SJCRH30 (cell line): ENCODE measurements at regions not wholly inside any gene's neighbourhood (a gene's known extent, or its start where the extent isn't known, plus 50 kb on each side); places are given as distances from the start of the nearest gene placed in this dataset.
"Not testable (repeated sequence)": the region's sequence is repeated elsewhere in the genome, so short reads cannot be mapped to it uniquely, and the experiment has no call there.

Experiments
- DNase-seq, 2 experiments: peaks; one replicate each; pipeline ENCODE4 v3.0.0-alpha.2; 2015 to 2020
- H3K27ac ChIP-seq: fragments of 250-450 bp; sonication (Bioruptor Pico); 2 replicates; pipeline ENCODE4 v1.5.1; 2020; ENCODE audit warnings: mild to moderate bottlenecking, moderate library complexity
- H3K27me3 ChIP-seq: fragments of 250-450 bp; sonication (Bioruptor Pico); 2 replicates; pipeline ENCODE4 v1.5.1; 2020; ENCODE audit warnings: mild to moderate bottlenecking, moderate library complexity
- H3K36me3 ChIP-seq: fragments of 250-450 bp; sonication (Bioruptor Pico); 2 replicates; pipeline ENCODE4 v1.5.1; 2020; ENCODE audit warnings: mild to moderate bottlenecking, moderate library complexity
- H3K4me1 ChIP-seq: fragments of 250-450 bp; sonication (Bioruptor Pico); 2 replicates; pipeline ENCODE4 v1.5.1; 2020; ENCODE audit warnings: mild to moderate bottlenecking, moderate library complexity
- H3K4me3 ChIP-seq: fragments of 250-450 bp; sonication (Bioruptor Pico); 2 replicates; pipeline ENCODE4 v1.5.1; 2020; ENCODE audit warnings: mild to moderate bottlenecking, moderate library complexity
- H3K9me3 ChIP-seq: fragments of 250-450 bp; sonication (Bioruptor Pico); replicated peaks from 2 replicates; pipeline ENCODE4 v1.5.1; 2020; ENCODE audit warnings: mild to moderate bottlenecking, moderate library complexity

GRCh38 chr15:36449662-36450145 lies 129.7 kb upstream of the CDIN1 start:
- no peak for DNase-seq
- no peak overlapping the region for H3K27ac ChIP-seq

GRCh38 chr15:36454244-36454643 lies 125.2 kb upstream of the CDIN1 start:
- H3K4me3 ChIP-seq, H3K27me3 ChIP-seq, H3K27ac ChIP-seq, H3K36me3 ChIP-seq, H3K9me3 ChIP-seq, H3K4me1 ChIP-seq, DNase-seq: not testable (repeated sequence)

More at GRCh38 chr15:36449662-36450145, 129.7 kb upstream of the CDIN1 start:
- Histone ChIP-seq H3K4me1 (no peaks in the 10 kb centered on the region), H3K4me3 (no peak overlapping the region), H3K36me3 (no peaks in the 10 kb centered on the region), H3K27me3 (no peaks in the 10 kb centered on the region), H3K9me3 (no peaks in the 10 kb centered on the region; the same call in 1 of the 2 replicates)

DNA sequence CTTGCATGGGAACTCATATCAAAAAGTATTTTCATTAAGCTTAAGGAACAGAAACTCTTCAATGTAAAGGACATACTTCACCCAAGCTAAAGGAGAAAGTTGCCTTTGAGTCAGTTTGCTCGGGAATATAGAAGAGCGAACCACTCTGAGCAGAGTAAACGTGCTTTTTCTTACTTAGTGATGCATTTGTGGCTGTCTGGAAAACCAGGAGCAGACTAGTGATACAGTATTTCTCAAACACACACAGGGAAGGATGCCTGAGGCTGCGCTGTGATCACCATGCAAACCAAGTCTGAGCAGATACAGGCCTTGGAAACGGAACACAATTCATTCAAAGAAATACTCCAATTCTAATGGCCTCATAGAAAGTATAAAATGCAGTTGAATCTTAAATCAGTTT lies 121.0 kb upstream of the CDIN1 start:
- no peak for DNase-seq
- Histone ChIP-seq H3K4me3 (no peak overlapping the region), H3K4me1 (no peaks in the 10 kb centered on the region), H3K9me3 (no peaks in the 10 kb centered on the region; the same call in 1 of the 2 replicates), H3K27me3 (no peaks in the 10 kb centered on the region), H3K27ac (no peak overlapping the region), H3K36me3 (no peaks in the 10 kb centered on the region)

DNA sequence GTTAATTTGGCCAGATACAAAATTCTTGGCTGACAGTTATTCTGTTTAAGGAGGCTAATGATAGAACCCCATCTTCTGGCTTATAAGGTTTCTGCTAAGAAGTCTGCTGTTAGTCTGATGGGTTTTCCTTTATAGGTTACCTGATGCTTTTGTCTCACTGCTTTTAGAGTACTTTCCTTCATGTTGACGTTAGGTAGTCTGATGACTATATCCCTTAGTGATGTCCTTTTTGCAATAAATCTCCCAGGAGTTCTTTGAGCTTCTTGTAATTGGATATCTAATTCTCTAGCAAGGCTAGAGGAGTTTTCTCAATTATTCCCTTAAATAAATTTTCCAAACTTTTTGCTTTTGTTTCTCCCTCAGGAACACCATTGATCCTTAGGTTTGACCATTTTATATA lies 114.1 kb upstream of the CDIN1 start:
- Histone ChIP-seq H3K4me1 (no peaks in the 10 kb centered on the region), H3K4me3 (no peak overlapping the region), H3K36me3 (no peaks in the 10 kb centered on the region), H3K9me3 (no peaks in the 10 kb centered on the region; the same call in 1 of the 2 replicates), H3K27me3 (no peaks in the 10 kb centered on the region), H3K27ac (no peak overlapping the region)
- no peak for DNase-seq

DNA sequence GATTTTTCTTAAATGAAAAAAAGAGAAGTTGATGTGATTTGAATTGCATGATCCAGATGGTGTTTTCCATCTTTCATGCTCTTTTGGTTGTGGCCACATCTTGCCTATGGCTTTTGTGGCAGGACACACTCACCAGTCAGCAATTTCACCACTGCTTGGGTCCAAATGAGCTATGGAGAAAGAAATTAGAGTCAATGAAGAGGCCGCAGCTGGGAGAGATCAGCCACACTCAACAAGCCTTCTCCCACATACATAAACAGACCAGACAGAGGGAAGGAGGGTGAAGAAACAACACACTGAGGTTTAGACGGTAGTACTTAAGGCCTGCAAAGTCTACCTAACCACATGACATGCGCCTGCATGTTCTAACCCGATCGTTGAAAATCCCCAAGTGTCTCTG lies 110.7 kb upstream of the CDIN1 start:
- H3K4me1 ChIP-seq, result no peaks in the 10 kb centered on the region
- DNase-seq, result peak; percentile 17 to 49
- no peak overlapping the region for H3K27ac ChIP-seq
- H3K9me3 ChIP-seq, result no peaks in the 10 kb centered on the region; the same call in 1 of the 2 replicates
- H3K27me3 ChIP-seq, result no peaks in the 10 kb centered on the region
- no peaks in the 10 kb centered on the region for H3K36me3 ChIP-seq
- no peak overlapping the region for H3K4me3 ChIP-seq

- DNase-seq, result no peak
- Histone ChIP-seq H3K4me3 (peak overlapping the region; percentile 3; the same call in 1 of the 2 replicates), H3K9me3 (no peaks in the 10 kb centered on the region; the same call in 1 of the 2 replicates), H3K36me3 (no peaks in the 10 kb centered on the region), H3K27me3 (no peaks in the 10 kb centered on the region), H3K27ac (0 out of 2 replicates have a peak overlapping the region, but pooled peaks have one; percentile 7), H3K4me1 (no peaks in the 10 kb centered on the region)
Measured at GRCh38 chr15:36469311-36469966, 110.0 kb upstream of the CDIN1 start.

DNA sequence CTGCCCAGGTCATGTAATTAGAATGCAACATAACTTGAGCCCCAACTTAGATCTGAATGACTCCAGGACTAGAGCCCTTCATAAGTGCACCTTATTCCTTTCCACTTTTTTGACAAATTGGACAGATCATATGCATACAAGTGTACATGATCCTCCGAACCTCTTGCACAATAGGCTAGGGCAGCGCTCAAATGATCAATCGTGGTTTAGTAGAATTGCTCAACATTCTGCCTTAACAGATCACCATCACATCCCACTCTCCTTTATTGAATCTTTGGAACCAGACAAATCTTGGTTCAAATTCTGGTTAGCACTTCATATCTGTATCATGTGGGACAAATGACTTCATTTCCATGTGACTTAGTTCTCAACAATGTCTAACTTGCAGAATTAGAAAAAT lies 106.8 kb upstream of the CDIN1 start:
- Histone ChIP-seq H3K27ac (no peak overlapping the region), H3K36me3 (no peaks in the 10 kb centered on the region), H3K27me3 (no peaks in the 10 kb centered on the region), H3K4me3 (no peak overlapping the region), H3K4me1 (no peaks in the 10 kb centered on the region), H3K9me3 (no peaks in the 10 kb centered on the region; the same call in 1 of the 2 replicates)
- DNase-seq, result no peak

DNA sequence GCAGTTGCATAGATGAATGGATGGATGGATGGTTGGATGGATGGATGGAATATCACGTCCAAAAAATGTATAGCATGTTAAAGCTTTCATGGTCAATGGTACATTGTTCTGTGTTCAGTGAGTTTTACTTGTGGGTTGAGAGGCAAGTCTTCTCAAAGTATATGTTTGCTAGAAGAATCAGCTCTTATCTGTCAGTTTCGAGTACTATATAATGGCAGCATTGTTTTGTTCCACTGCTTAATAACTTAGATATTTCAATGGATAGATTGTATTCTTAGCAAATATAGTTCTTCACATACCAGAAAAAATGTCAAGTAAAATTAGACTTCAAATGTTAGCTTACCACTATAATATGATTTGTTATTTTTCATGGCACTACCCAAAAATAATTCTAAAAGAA lies 100.9 kb upstream of the CDIN1 start:
- H3K9me3 ChIP-seq, result no peaks in the 10 kb centered on the region
- H3K4me3 ChIP-seq, result no peak overlapping the region
- no peak for DNase-seq
- H3K36me3 ChIP-seq, result no peaks in the 10 kb centered on the region
- no peak overlapping the region for H3K27ac ChIP-seq
- no peaks in the 10 kb centered on the region for H3K27me3 ChIP-seq
- H3K4me1 ChIP-seq, result no peaks in the 10 kb centered on the region; the same call in 1 of the 2 replicates

GRCh38 chr15:36479200-36479896 lies 100.1 kb upstream of the CDIN1 start:
- Histone ChIP-seq H3K27ac (no peak overlapping the region), H3K27me3 (no peaks in the 10 kb centered on the region), H3K4me1 (no peaks in the 10 kb centered on the region; the same call in 1 of the 2 replicates), H3K9me3 (no peaks in the 10 kb centered on the region), H3K4me3 (no peak overlapping the region), H3K36me3 (no peaks in the 10 kb centered on the region)
- no peak for DNase-seq

GRCh38 chr15:36481156-36481555 lies 98.3 kb upstream of the CDIN1 start:
- H3K9me3 ChIP-seq, result no peaks in the 10 kb centered on the region
- no peak overlapping the region for H3K27ac ChIP-seq
- DNase-seq, result no peak
- H3K27me3 ChIP-seq, result no peaks in the 10 kb centered on the region
- H3K36me3 ChIP-seq, result no peaks in the 10 kb centered on the region
- H3K4me3 ChIP-seq, result no peak overlapping the region
- no peaks in the 10 kb centered on the region; the same call in 1 of the 2 replicates for H3K4me1 ChIP-seq

DNA sequence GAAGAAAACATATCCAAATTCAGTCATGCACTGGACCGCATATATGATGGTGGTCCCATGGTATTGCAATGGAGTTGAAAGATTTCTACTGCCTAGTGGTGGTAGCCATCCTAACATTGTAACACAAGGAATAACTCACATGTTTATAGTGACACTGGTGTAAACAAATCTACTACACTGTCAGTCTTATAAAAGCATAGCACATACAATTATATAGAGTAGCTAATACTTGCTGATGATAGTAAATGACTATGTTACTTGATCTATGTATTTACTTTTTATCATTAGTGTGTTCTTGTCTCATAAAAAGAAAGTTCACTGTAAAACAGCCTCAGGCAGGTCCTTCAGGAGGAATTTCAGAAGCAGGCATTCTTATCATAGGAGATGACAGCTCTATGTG lies 96.0 kb upstream of the CDIN1 start:
- Histone ChIP-seq H3K27me3 (no peaks in the 10 kb centered on the region), H3K9me3 (no peaks in the 10 kb centered on the region), H3K4me1 (no peaks in the 10 kb centered on the region; the same call in 1 of the 2 replicates), H3K27ac (no peak overlapping the region), H3K36me3 (no peaks in the 10 kb centered on the region), H3K4me3 (no peak overlapping the region)
- no peak for DNase-seq

GRCh38 chr15:36484038-36484778 lies 95.2 kb upstream of the CDIN1 start:
- Histone ChIP-seq H3K4me3 (no peak overlapping the region), H3K9me3 (no peaks in the 10 kb centered on the region), H3K36me3 (no peaks in the 10 kb centered on the region), H3K27me3 (no peaks in the 10 kb centered on the region), H3K4me1 (no peaks in the 10 kb centered on the region; the same call in 1 of the 2 replicates), H3K27ac (no peak overlapping the region)
- no peak for DNase-seq

GRCh38 chr15:36491912-36492311 lies 87.5 kb upstream of the CDIN1 start:
- H3K9me3 ChIP-seq, result no peaks in the 10 kb centered on the region
- no peak overlapping the region for H3K27ac ChIP-seq
- H3K36me3 ChIP-seq, result no peaks in the 10 kb centered on the region
- H3K4me3 ChIP-seq, result no peak overlapping the region
- no peaks in the 10 kb centered on the region for H3K4me1 ChIP-seq
- DNase-seq, result no peak
- 0 out of 2 replicates have a peak, but pooled peaks cover 8% of the 10 kb centered on the region for H3K27me3 ChIP-seq

DNA sequence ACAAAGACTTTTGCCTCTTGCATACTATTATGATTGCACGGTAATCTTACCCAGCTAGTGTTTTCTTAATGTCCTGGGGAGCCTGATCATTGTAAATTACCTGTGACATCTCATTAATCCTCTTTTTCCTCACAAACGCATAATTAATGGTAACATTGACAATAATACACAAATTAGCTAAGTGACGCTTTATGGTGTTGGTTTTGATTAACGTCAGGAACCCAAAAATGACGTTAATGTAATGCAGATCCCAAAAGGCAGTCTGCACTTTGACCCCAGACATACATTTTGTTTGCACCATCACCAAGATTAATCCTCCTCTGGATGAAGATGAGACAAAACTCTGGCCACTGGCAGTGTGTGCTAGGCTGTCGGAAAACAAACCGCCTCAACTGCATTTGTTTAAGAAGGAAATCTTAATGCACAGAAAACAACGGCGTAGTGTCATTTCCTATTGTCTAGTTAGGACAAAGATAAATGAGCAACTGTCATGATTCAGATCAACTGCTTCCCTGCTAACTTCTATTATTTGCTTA lies 83.9 kb upstream of the CDIN1 start:
- Histone ChIP-seq H3K27me3 (0 out of 2 replicates have a peak, but pooled peaks cover 8% of the 10 kb centered on the region), H3K36me3 (no peaks in the 10 kb centered on the region), H3K27ac (no peak overlapping the region), H3K4me3 (no peak overlapping the region), H3K4me1 (no peaks in the 10 kb centered on the region), H3K9me3 (no peaks in the 10 kb centered on the region)
- no peak for DNase-seq
